HG03520 (cell line): ENCODE measurements at regions not wholly inside any gene's neighbourhood (a gene's known extent, or its start where the extent isn't known, plus 50 kb on each side); places are given as distances from the start of the nearest gene placed in this dataset.

Source experiments
- ATAC-seq: cut with Tn5 transposase; IDR thresholded peaks from one replicate; pipeline ENCODE4 v1.9.1; 2021; ENCODE audit warnings: mild to moderate bottlenecking, moderate library complexity; ENCODE audit not compliant: unreplicated experiment

DNA sequence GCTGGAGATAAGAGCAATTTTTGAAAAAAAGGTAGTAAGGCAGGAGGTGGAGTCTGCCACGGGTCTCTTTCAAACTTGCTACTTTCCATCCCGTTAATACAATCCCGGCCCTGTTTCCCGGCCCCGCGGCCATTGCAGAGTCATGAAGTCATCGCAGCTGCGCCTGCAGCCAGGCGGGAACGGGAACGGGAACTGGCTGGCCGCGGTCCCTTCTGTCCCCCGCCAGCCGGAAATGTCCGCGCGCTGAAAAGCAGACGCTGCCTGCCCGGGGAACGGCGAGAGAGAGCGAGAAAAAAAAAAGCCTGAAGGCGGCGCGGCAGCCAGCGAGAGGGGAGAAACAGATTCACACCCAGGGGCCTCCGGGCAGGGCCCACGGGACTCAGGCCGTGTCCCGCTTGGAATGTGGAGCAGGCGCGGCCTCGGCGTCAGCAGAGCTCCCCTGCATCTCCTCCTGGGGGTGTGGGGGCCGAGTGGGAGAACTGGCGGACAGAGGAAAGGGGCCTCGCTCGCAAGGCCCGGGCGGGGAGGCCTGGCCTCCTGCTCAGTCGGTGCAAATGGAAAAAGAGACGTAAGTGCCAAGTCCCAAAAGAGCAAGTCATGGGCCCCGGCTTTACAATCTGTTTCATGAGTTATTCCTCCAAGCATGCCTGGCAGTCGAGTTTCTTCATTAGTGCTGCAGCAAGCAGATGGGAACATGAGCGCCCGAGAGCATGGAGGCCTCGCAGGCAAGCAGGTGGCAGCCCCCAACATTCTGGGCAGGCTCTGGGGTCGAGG lies 201.2 kb upstream of the GAS1 start:
- ATAC-seq = no peak

GRCh38 chr9:87149799-87150198 lies 202.5 kb upstream of the GAS1 start:
- no peak for ATAC-seq

DNA sequence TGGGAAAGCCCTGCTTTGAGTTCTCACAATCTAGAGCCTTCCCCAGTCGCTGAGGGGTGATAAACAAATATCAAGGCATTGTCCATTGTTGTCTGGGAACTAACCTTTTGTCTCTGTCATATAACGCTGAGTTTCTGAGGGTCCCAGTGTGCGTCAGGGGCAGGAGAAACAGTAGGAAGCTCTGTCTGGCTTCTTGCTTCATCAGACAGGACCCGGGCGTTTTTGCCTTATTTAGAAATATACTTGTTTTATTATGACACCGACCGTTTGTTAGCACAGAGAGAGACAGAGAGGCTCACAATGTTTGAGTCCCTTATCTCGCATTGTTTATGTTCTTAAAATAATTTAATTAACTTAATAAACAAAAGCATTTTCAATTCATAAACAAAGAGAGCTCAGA lies 204.9 kb upstream of the GAS1 start:
- no peak for ATAC-seq

GRCh38 chr9:87156247-87156646 lies 208.9 kb upstream of the GAS1 start:
- ATAC-seq = no peak

- ATAC-seq = no peak
Observed at GRCh38 chr9:87157366-87158031, 210.2 kb upstream of the GAS1 start.

DNA sequence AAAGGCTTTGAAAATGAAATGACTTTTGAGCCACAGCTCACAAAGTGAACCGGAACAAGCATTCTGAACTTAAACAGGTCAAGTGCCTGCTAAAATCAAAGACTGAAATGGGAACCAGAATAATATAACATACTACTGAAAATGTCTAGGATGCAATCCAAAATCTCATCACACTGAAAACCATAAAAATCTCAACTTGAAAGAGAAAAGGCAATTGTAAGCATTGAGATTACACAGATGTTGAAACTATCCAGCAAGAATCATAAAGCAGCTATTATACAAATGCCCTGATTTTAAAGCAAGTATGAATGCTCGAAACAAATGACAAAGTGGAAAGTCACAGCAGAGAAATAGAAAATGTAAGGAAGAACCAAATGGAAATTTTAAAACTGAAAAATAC lies 211.5 kb upstream of the GAS1 start:
- no peak for ATAC-seq

GRCh38 chr9:87160148-87161102 lies 213.1 kb upstream of the GAS1 start:
- ATAC-seq = no peak

- no peak for ATAC-seq
Observed at GRCh38 chr9:87167161-87167560, 219.9 kb upstream of the GAS1 start.

DNA sequence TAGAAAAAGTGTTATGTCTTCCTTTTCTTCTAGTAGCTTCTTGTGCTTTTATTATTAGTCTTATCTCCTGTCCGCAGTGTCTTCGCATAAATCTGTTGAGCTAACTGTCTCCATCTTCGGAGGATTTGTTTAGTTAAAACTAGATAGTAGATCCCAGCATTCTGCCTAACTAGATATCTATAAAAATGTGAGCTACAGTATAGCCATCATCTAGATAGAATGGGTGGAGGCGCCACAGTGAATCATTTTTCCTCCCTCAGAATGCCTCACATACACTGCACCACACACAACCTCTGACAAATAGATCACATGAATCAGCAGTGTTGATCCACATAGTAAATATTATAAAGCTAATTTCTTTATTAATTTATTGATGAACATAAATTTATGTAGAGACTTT lies 220.3 kb upstream of the GAS1 start:
- ATAC-seq = no peak

DNA sequence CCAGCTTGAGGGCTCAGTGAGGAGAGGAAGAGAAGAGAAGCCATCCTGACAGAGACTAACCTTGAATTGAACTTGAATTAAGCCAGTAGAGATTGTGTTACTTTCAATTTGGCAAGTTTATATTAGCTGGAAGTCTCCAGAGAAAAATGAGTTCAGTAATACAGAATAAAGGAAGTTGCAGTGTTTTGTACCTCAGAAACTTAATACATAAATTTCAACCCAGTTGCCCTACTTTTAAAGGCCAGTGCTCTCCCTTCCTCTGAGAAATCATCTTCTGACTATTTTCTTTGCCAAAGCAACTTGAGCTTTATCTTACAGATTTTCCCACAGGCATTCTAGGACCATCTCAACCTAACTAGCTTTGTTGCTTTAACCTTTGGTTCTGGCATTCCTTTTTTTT lies 231.0 kb upstream of the GAS1 start:
- ATAC-seq = no peak

DNA sequence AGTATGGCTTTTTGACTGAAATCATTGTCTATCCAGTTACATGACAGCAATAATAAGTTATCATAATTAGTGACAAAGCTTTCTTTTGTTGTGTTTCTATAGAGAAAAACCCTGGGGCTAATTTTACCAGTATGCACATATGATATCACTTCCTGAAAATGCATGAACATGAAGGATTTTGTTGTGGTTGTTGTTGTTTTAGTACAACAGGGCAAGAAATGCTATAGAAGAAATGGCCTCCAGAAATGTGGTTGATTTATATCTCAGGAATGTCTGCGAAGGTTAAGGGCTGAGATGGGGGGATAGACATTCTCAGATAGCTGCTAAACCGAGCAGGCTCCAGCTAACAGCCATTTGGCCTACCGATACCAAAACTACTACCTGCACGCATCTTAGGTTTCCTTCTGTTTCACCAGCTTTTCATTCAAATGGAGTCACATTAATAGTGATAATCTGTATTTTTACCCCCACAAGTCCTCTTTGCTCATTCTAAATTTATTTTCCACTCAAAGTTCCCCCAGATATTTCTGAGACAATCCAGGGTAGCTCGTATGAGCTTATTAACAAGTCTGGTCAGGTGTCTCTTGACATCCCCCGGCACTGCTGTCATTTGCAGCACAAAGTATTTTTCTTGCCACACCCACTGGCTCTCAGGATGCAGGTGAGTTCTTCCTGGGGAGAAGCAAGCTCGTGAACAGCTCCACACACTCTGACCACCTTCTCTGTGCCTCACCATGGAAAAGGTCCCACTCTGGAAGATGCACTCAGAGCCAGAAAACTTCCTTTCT lies 232.4 kb upstream of the GAS1 start:
- no peak for ATAC-seq

GRCh38 chr9:87180361-87180760 lies 233.1 kb upstream of the GAS1 start:
- ATAC-seq = no peak

DNA sequence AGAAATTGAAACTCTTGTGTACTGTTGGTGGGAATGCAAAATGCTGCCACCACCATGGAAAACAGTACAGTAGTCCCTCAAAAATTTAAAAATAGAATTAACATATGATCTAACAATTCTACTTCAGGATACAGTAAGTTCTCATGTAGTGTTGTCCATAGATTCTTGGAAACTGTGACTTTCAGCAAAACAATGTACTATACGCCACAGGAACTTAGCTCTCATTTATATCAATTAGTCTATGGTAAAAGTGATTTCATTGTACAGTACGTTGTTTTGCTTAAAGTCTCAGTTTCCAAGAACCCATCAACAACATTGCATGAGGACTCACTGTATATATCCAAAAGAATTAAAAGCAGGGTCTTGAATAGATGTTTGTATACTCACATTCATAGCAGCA lies 233.5 kb upstream of the GAS1 start:
- no peak for ATAC-seq

GRCh38 chr9:87181670-87182069 lies 234.4 kb upstream of the GAS1 start:
- no peak for ATAC-seq

GRCh38 chr9:87184956-87185642 lies 237.8 kb upstream of the GAS1 start:
- ATAC-seq = no peak

- ATAC-seq = no peak
Observed at GRCh38 chr9:87187656-87188055, 240.3 kb upstream of the GAS1 start.

DNA sequence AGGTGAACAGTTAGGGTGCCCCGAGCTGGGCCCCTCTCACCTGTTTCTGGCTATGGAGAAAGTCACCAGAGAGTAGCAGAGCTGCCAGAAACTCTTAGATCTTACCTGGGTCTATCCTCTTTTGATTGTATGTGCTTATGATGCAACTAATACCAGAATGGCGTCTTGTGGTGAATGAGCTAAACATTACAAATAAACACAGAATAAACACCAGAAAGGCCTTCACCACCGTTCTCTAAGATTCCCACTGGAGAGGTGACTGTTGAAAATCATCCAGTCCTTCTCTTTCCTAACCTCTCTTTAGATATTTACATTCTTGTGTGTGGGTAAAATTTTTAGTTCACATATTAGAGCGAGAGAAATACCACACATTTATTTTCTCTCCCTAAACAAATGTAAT lies 241.7 kb upstream of the GAS1 start:
- ATAC-seq = no peak

GRCh38 chr9:87193151-87193550 lies 245.8 kb upstream of the GAS1 start:
- ATAC-seq = no peak

DNA sequence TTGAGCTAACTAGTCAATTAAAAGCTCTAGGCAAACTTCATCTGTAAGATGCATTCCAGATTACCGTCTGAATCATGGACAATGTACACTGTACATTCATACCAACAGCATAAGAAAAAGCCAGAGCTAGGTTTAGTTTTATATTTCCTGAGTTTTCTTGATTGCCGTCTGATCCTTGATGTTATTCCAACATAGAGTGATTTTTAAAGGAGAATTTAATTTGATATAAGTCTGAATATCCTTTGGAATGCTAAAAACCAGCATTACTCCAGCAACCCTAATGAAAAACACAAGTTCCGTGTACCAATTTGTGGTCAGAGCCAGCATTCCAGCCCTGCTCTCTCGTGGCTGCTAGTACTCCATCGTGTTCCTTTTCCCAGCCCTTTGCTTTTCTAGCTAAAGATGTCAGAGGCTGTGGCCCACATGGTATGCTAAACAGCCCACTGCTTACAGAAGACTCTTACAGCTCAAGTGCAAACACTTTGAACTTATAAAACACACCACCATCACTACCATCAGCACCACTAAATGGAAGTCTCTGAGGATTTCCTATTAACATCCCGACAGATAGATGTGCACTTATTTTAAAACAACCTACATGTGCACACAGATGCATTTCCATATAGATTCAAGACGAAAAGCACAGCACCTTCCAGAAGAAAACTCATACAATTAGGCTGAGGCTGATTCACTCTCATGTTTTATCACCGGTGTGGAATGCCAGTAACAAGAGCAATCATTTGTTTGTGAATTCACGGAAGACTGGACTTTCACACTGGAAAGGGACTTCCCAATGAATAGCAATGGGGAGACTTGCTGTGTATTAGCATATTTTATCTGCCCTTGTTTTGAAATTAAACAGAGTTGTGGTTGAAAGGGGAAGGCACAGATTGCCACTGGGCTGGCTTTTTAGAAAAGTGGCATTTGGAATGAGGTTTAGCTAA lies 246.9 kb upstream of the GAS1 start:
- ATAC-seq = no peak
